ENCODE measurements at regions not wholly inside any gene's neighbourhood (a gene's known extent, or its start where the extent isn't known, plus 50 kb on each side); places are given as distances from the start of the nearest gene placed in this dataset.

DNA sequence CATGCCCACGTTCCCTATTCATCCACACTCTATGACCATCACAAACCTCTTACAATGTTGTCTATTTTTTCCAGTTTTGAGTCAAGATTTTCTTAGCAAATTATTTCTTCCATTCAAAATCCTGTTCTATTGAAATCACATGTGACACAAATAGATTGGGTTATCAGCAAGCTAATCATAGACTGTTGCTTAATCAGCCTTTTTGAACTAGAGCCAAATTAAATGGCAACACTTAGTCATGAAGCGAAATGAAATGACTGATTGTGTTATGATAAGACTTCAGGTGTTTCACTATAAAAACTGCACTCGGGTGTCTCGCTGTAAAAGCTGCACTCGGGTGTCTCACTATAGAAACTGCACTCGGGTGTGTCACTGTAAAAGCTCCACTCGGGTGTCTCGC, 890.0 kb upstream of the FRG1 start:
- no peak overlapping the region for H3K4me3 ChIP-seq (ENCODE audit: low read depth, low read length)
- no peak for TF ChIP-seq CTCF (IDR thresholded peaks at IDR 0.05; ENCODE audit: low read depth, low read length)

DNA sequence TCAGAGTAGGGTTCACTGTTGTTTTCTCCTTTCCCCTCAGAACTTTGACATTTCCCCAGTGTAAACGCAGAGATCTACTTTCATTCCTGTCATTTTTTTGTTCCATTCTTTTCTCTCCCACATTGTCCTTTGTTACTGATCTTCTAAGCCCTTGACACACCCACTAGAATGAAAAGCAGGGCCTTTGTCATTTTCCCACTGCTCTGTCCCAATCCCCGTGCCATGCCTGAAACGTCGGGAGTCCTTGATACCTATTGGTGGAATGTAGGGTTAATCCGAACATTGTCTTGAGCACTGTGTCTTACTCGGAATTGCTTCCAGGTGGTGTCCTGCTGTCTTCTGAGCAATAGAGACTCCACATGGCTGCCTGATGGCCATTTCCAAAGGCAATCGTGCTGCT, 887.1 kb upstream of the FRG1 start:
- TF ChIP-seq CTCF (IDR thresholded peaks at IDR 0.05; ENCODE audit: low read depth, low read length) = no peak

GRCh38 chr4:189060104-189060503, 880.6 kb upstream of the FRG1 start:
- H3K4me3 ChIP-seq (ENCODE audit: low read depth, low read length) = no peak overlapping the region
- no peak for TF ChIP-seq CTCF (IDR thresholded peaks at IDR 0.05; ENCODE audit: low read depth, low read length)

More for the DNA sequence above, 887.1 kb upstream of the FRG1 start:
- H3K4me3 ChIP-seq (ENCODE audit: low read depth, low read length) = no peak overlapping the region

GRCh38 chr4:189062047-189062820, 878.4 kb upstream of the FRG1 start:
- no peak for TF ChIP-seq CTCF (IDR thresholded peaks at IDR 0.05; ENCODE audit: low read depth, low read length)

GRCh38 chr4:189069772-189070171, 870.9 kb upstream of the FRG1 start:
- no peak for TF ChIP-seq CTCF (IDR thresholded peaks at IDR 0.05; ENCODE audit: low read depth, low read length)
- no peak overlapping the region for H3K4me3 ChIP-seq (ENCODE audit: low read depth, low read length)

More at GRCh38 chr4:189062047-189062820, 878.4 kb upstream of the FRG1 start:
- H3K4me3 ChIP-seq (ENCODE audit: low read depth, low read length) = no peak overlapping the region

- no peak overlapping the region for H3K4me3 ChIP-seq (ENCODE audit: low read depth, low read length)
- no peak for TF ChIP-seq CTCF (IDR thresholded peaks at IDR 0.05; ENCODE audit: low read depth, low read length)
Observed at GRCh38 chr4:189071241-189071640, 869.4 kb upstream of the FRG1 start.

GRCh38 chr4:189073739-189074138, 866.9 kb upstream of the FRG1 start:
- TF ChIP-seq CTCF (IDR thresholded peaks at IDR 0.05; ENCODE audit: low read depth, low read length) = no peak
- no peak overlapping the region for H3K4me3 ChIP-seq (ENCODE audit: low read depth, low read length)

Data from WI38 (cell line).